Activated T-helper 2 cell treated with anti-CD3 and anti-CD28 coated beads, Interferon-gamma antibody, Interleukin-2, Interleukin-4, amounts not matched to agents 10 μg/mL and 5 μg/mL and 100 μg/mL, durations not matched to agents 14 hours and 24 hours and 36 hours (primary cell): ENCODE measurements at regions not wholly inside any gene's neighbourhood (a gene's known extent, or its start where the extent isn't known, plus 50 kb on each side); places are given as distances from the start of the nearest gene placed in this dataset.

Experiments used
- DNase-seq: peaks from one replicate; pipeline ENCODE4 v3.0.0; 2021; ENCODE audit warnings: low spot score
- H3K27ac Mint-ChIP-seq: one replicate; pipeline ENCODE4 v1.8.0; 2021; ENCODE audit warnings: mixed read lengths
- H3K27me3 Mint-ChIP-seq: one replicate; pipeline ENCODE4 v1.8.0; 2021; ENCODE audit warnings: low read depth, mixed read lengths
- H3K36me3 Mint-ChIP-seq: one replicate; pipeline ENCODE4 v1.8.0; 2021; ENCODE audit warnings: low read depth, mixed read lengths
- H3K4me1 Mint-ChIP-seq: one replicate; pipeline ENCODE4 v1.8.0; 2021; ENCODE audit warnings: low read depth, mixed read lengths
- H3K4me3 Mint-ChIP-seq: one replicate; pipeline ENCODE4 v1.8.0; 2021; ENCODE audit warnings: low read depth, mild to moderate bottlenecking, moderate library complexity, mixed read lengths
- H3K9me3 Mint-ChIP-seq: one replicate; pipeline ENCODE4 v1.8.0; 2021; ENCODE audit warnings: mixed read lengths
- intact Hi-C: fragments of 100-400 bp; cut with micrococcal nuclease; formaldehyde crosslinking; loops from one replicate; pipeline ENCODE4 v1.15.1; 2023

DNA sequence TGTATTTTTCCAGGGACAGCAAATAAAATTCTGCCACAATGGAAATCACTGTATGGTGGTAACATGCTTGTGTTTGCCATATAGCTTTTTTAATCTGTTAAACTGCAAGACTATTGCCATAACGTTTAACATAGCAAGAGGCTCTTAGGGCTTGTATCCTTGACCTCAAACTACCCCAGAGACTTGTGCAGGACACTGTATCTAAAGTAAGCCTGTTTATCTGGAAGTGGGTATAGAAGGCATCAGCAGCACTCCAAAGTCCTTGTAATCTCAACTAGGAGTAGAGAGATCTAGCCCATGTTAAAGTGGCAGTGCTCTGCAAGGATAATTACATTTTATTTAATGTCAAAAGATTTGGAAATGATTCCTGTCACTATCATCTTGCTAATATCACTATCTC lies 1424.1 kb downstream of the CDH11 start:
- Mint-ChIP-seq H3K4me3 (no peak overlapping the region), H3K4me1 (no peaks in the 10 kb centered on the region), H3K27ac (no peak overlapping the region), H3K36me3 (no peaks in the 10 kb centered on the region), H3K9me3 (peaks cover 51% of the 10 kb centered on the region), H3K27me3 (no peaks in the 10 kb centered on the region)
- DNase-seq: no peak
- intact Hi-C loops: no loop called here

DNA sequence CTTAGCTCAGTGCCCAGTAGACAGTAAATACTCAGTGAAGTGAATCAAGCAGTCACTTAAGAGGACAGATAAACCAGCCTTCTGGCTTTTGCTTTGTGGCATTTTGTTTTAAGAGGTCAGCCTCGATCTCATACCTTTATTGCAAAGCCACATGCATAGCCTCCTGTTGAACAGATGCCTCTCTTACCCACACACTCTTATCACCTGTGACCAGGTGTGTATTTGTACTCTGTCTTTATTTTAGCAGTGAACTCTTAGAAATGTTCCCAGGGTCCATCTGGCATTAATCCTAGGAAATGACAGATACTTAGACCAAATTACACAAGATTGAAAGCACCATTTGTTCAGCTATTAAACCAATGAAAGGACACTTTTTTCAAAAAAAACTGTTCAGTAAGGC lies 1426.5 kb downstream of the CDH11 start:
- Mint-ChIP-seq H3K4me3 (no peak overlapping the region), H3K36me3 (no peaks in the 10 kb centered on the region), H3K27me3 (no peaks in the 10 kb centered on the region), H3K9me3 (peaks cover 50% of the 10 kb centered on the region), H3K4me1 (no peaks in the 10 kb centered on the region), H3K27ac (no peak overlapping the region)
- intact Hi-C loops: no loop called here
- DNase-seq: no peak

DNA sequence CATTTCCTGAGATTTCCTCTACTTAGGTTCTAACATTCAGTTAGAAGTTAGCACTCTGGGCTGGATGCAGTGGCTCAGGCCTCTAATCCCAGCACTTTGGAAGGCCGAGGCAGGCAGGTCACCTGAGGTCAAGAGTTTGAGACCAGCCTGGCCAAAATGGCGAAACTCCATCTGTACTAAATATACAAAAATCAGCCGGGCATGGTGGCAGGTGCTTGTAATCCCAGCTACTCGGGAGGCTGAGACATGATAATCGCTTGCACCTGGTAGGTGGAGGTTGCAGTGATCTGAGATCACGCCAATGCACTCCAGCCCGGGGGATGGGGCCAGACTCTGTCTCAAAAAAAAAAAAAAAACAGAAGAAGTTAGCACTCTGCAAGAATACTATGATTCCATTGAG lies 1430.9 kb downstream of the CDH11 start:
- H3K9me3 Mint-ChIP-seq: peaks cover 59% of the 10 kb centered on the region
- intact Hi-C loops: no loop called here
- no peaks in the 10 kb centered on the region for H3K36me3 Mint-ChIP-seq

DNA sequence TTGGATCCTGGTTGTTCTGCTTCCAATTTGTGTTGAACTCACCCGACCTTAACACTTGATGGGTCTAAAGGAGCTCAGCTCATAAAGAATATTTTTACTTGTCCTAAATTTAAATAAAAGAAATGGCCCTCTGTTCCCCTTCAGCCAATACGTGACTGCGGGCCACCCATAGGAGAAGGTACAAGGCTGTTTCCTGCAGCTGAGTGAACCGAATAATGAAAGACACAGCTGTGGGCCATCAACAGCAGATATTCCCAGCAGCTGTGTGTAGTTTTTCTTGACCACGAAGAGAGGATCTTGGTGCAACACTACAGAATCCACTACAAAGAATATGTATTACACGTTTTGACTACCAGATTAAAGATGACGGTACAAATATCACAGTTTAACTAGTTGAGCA lies 1431.6 kb downstream of the CDH11 start:
- no peak overlapping the region for H3K4me3 Mint-ChIP-seq
- H3K27me3 Mint-ChIP-seq: no peaks in the 10 kb centered on the region
- no peak for DNase-seq
- no peak overlapping the region for H3K27ac Mint-ChIP-seq
- intact Hi-C loops: no loop called here
- no peaks in the 10 kb centered on the region for H3K36me3 Mint-ChIP-seq
- H3K4me1 Mint-ChIP-seq: no peaks in the 10 kb centered on the region
- H3K9me3 Mint-ChIP-seq: peaks cover 62% of the 10 kb centered on the region

More for the DNA sequence above, 1430.9 kb downstream of the CDH11 start:
- no peak for DNase-seq
- Mint-ChIP-seq H3K27me3 (no peaks in the 10 kb centered on the region), H3K4me1 (no peaks in the 10 kb centered on the region), H3K27ac (no peak overlapping the region), H3K4me3 (no peak overlapping the region)

DNA sequence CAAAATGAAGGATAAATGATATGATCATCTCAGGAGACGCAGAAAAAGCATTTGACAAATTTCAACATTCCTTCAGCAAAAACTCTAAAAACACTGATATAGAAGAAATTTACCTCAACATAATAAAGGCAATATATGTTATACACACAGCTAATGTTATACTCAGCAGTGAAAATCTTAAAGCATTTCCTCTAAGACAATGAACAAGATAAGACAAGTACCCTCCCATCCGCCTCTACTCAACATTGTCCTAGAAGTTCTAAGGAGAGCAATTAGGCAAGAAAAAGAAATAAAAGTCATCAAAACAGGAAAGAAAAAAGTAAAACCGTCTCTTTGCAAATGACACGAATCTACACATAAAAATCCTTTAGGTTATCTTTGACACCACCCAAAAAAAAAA lies 1432.8 kb downstream of the CDH11 start:
- no peaks in the 10 kb centered on the region for H3K27me3 Mint-ChIP-seq
- H3K4me3 Mint-ChIP-seq: no peak overlapping the region
- no peak overlapping the region for H3K27ac Mint-ChIP-seq
- DNase-seq: no peak
- intact Hi-C loops: no loop called here
- H3K9me3 Mint-ChIP-seq: peaks cover 70% of the 10 kb centered on the region
- H3K36me3 Mint-ChIP-seq: no peaks in the 10 kb centered on the region
- H3K4me1 Mint-ChIP-seq: no peaks in the 10 kb centered on the region

DNA sequence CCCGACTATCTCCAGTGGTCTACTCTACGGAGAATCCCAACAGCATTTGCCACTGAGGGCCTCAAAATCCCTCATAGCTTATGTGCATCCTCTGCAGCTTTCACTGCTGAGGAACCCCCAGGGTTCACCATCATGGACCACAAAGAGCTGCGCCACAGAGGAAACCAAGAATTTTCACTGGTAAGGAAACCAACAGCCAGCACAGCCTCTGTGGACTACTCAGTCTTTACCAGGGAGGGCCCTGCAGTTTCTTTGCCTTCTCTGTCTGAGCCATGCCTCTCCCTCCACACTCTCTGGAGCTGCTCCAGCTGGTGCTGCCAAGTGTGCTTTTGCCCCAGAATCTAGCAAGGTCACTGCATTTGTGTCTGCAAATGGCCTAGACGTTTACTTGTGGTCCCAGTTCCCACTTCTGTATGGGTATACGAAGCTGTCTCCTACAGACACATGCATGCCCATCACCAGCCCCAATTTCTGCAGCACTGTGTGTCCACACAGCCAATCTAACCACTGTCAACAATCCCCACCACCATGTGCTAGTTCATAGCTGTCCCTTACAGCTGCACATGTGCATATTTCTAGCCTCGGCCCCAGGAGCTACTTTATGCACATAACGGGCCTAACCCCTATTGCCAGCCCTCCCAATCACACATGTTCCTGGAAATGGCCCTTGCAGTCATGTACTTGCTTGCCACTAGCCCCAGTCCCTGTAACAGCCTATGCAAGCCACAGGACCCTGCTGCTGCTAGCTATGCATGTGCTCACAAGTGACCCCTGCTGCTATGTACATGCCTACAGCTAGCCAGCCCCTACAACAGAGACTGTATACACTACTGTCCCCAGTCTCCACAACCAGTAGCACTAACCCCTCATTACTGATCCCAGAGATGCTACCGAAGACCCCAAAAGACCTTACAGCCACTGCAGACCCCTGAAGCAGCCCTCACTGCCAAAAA lies 1437.4 kb downstream of the CDH11 start:
- intact Hi-C loops: no loop called here
- no peak for DNase-seq
- peaks cover 56% of the 10 kb centered on the region for H3K9me3 Mint-ChIP-seq
- no peaks in the 10 kb centered on the region for H3K36me3 Mint-ChIP-seq
- H3K4me3 Mint-ChIP-seq: no peak overlapping the region
- no peaks in the 10 kb centered on the region for H3K27me3 Mint-ChIP-seq
- H3K27ac Mint-ChIP-seq: no peak overlapping the region
- H3K4me1 Mint-ChIP-seq: no peaks in the 10 kb centered on the region

DNA sequence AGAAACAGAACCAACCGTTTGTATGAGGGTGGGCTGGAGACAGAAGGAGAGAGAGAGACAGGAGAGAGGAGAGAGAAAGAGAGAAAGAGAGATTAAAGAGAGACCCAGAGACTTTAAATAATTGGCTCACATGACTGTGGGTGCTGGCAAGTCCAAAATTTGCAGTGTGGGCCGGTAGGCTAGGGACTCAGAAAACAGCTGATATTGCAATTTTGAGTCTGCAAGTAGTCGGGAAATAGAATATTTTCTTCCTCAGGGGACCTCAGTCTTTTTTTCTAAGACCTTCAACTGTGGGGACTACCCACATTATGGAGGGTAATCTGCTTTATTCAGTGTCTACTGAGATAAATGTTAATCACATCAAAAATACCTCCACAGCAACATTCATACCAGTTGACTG lies 1439.0 kb downstream of the CDH11 start:
- no peak for DNase-seq
- intact Hi-C loops: no loop called here
- Mint-ChIP-seq H3K27me3 (no peaks in the 10 kb centered on the region), H3K36me3 (no peaks in the 10 kb centered on the region), H3K9me3 (peaks cover 51% of the 10 kb centered on the region), H3K4me3 (no peak overlapping the region), H3K4me1 (no peaks in the 10 kb centered on the region), H3K27ac (no peak overlapping the region)

DNA sequence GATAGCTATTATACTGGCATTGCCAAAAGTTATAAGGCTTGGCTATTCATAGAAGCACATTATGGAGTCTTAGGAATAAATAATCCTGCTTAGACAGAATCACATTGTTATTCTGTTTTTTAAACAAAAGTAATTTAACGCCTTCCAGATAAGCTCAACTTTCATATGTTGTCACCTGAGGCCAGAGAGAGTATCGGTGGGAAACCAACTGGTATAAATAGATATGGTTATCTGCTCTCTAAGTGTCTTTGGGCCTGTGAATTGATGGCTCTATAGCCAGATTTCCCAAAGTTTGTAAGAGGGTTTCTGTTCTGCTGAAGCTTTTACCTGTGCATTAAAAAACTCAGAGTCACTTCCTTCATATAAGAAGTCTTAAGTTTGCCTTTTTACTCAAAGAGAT lies 1449.4 kb downstream of the CDH11 start:
- intact Hi-C loops: no loop called here
- H3K4me1 Mint-ChIP-seq: no peaks in the 10 kb centered on the region
- H3K9me3 Mint-ChIP-seq: peaks cover 59% of the 10 kb centered on the region
- H3K4me3 Mint-ChIP-seq: no peak overlapping the region
- H3K36me3 Mint-ChIP-seq: no peaks in the 10 kb centered on the region
- DNase-seq: no peak
- no peak overlapping the region for H3K27ac Mint-ChIP-seq
- H3K27me3 Mint-ChIP-seq: no peaks in the 10 kb centered on the region

DNA sequence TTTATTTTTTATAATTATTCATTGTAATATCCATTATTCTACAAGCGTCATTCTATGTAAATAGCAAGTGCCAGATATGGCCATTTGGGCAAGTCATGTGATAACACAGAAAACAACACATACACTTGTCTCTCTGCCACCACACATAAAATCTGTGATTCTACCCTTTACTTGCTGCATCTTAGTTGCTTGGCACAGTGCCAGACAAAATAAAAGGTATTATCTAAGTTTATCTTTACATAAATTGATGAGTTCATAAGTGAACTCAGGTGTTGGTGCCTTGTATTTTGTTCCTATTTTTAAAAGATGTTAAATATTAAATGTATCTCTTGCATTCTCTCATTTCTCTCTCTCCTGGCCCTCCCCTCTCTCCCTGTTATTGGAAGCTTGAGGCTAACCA lies 1458.7 kb downstream of the CDH11 start:
- H3K36me3 Mint-ChIP-seq: no peaks in the 10 kb centered on the region
- no peaks in the 10 kb centered on the region for H3K4me1 Mint-ChIP-seq
- intact Hi-C loops: no loop called here
- no peaks in the 10 kb centered on the region for H3K27me3 Mint-ChIP-seq
- H3K27ac Mint-ChIP-seq: no peak overlapping the region
- DNase-seq: no peak
- no peak overlapping the region for H3K4me3 Mint-ChIP-seq
- peaks cover 37% of the 10 kb centered on the region for H3K9me3 Mint-ChIP-seq

DNA sequence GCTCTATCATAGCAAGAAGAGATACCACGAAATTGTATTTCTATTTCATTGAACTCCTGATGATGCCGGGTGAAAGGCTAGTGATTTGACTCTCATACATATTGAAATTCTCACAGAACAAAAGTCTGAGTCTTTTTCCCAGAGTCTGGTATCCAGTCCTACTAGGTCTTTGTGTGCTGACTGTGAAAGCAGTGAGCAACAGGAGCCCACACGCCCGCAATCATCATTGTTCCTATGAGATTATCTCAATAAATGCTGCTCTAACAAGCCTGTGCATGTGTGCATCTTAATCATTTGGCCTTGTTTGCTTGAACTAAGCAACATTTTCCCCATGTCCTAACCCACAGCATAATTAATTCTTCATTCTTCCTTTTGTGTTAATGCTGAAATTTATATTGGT lies 1466.0 kb downstream of the CDH11 start:
- H3K27me3 Mint-ChIP-seq: no peaks in the 10 kb centered on the region
- no peak overlapping the region for H3K4me3 Mint-ChIP-seq
- intact Hi-C loops: no loop called here
- no peak overlapping the region for H3K27ac Mint-ChIP-seq
- H3K36me3 Mint-ChIP-seq: no peaks in the 10 kb centered on the region
- no peaks in the 10 kb centered on the region for H3K4me1 Mint-ChIP-seq
- peaks cover 52% of the 10 kb centered on the region for H3K9me3 Mint-ChIP-seq
- DNase-seq: no peak

DNA sequence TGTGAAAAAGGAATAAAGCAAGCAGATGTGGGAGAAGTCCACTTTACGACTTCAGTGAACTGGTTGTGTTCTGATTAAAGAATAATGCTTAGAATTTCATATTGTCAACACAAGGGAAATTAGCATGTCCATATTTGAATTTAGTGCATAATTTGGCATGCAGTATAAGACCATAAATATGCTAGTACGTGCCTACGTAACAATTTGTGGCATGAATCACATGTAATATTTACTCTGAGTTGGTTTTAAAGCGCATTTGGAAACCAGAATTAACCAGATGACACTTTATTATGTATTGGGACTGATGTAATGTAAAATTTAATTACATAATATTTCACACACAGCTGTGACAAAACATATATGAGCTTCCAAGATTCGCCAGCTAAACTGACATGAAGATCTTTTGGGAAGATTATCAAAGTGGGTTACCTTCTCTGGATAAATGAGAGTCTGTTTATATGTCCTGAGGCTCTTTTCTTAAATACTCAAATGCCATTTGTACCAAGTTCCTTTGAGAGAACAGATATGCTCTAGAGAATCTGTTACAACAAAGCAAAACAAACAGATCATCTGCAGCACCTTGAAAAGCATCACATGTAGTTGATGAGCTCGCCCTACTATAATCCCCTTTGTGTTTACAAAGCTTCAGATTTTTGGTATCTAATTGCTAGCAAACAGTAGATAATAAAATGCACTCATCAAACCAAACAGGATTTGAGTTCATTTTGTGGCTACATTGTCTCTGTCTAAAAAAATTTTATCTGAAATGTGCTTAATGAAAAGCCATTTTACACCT lies 1468.6 kb downstream of the CDH11 start:
- H3K9me3 Mint-ChIP-seq: peaks cover 58% of the 10 kb centered on the region
- no peaks in the 10 kb centered on the region for H3K4me1 Mint-ChIP-seq
- H3K27me3 Mint-ChIP-seq: no peaks in the 10 kb centered on the region
- no peak for DNase-seq
- H3K27ac Mint-ChIP-seq: no peak overlapping the region
- intact Hi-C loops: no loop called here
- no peaks in the 10 kb centered on the region for H3K36me3 Mint-ChIP-seq
- H3K4me3 Mint-ChIP-seq: no peak overlapping the region

DNA sequence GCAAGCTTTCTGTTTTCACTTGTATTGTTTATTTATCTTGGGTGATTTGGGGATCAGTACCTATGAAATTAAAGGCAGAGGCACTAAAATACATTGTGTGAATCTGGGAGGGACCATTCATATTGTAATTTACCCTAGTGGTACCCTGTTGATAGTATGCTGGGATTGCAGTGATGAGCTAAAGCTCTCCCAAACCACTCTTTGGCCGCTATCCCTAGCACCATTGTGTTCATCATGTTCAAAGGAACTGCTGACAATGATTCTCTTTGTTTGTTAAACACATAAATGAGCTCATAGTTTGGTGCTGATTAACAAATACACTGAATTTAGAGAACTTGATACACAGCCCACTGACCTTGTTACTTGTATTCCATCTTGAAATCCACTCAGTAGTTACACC lies 1469.8 kb downstream of the CDH11 start:
- Mint-ChIP-seq H3K4me1 (no peaks in the 10 kb centered on the region), H3K27me3 (no peaks in the 10 kb centered on the region), H3K27ac (no peak overlapping the region), H3K4me3 (no peak overlapping the region), H3K36me3 (no peaks in the 10 kb centered on the region), H3K9me3 (peaks cover 61% of the 10 kb centered on the region)
- intact Hi-C loops: no loop called here
- no peak for DNase-seq

DNA sequence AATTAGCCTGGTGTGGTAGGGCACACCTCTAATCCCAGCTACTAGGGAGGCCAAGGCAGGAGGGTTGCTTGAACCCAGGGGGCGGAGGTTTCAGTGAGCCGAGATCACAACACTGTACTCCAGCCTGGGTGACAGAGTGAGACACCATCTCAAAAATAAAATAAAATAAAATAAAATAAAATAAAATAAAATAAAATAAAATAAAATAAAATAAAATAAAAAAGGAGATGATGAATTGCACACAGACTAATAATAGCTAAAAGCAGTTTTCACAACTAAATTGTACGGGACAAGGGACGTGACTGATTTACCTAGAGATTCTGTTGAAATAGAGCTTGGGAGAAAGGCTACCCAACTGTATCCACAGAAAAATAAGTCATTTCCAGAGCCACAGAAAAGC lies 1471.3 kb downstream of the CDH11 start:
- Mint-ChIP-seq H3K9me3 (peaks cover 58% of the 10 kb centered on the region), H3K4me3 (no peak overlapping the region)

More for the DNA sequence above, 1471.3 kb downstream of the CDH11 start:
- H3K27ac Mint-ChIP-seq: no peak overlapping the region
- no peaks in the 10 kb centered on the region for H3K4me1 Mint-ChIP-seq
- H3K36me3 Mint-ChIP-seq: no peaks in the 10 kb centered on the region
- intact Hi-C loops: no loop called here
- H3K27me3 Mint-ChIP-seq: no peaks in the 10 kb centered on the region
- DNase-seq: no peak
